AG04450 (cell line): ENCODE measurements at regions not wholly inside any gene's neighbourhood (a gene's known extent, or its start where the extent isn't known, plus 50 kb on each side); places are given as distances from the start of the nearest gene placed in this dataset.

ENCODE experiments used
- CTCF ChIA-PET: fragments of 300-600, 350-600 bp; formaldehyde crosslinking; extraction: SDS; loops from one replicate; lab custom pipeline; 2022; ENCODE audit warnings: antibody characterized with exemption, inconsistent platforms; lab: Charles Lee
- POLR2A ChIA-PET: fragments of 350-600 bp; formaldehyde crosslinking; extraction: SDS; loops from one replicate; lab custom pipeline; 2021; ENCODE audit warnings: antibody characterized with exemption, inconsistent platforms; lab: Yijun Ruan, JAX
- DNase-seq: peaks from one replicate; pipeline ENCODE4 v3.0.0-alpha.2; 2011; ENCODE audit warnings: low read depth, low spot score
- H3K27ac ChIP-seq: one replicate; pipeline ENCODE4 v1.5.1; 2012; ENCODE audit warnings: low read depth, low read length, control low read depth
- H3K27me3 ChIP-seq: one replicate; pipeline ENCODE4 v1.6.0; 2012; ENCODE audit warnings: low read length; ENCODE audit not compliant: control insufficient read depth, insufficient read depth
- H3K4me3 ChIP-seq: 2 replicates; pipeline ENCODE4 v1.5.1; 2011; ENCODE audit warnings: mild to moderate bottlenecking, low read depth, low read length, control low read depth
- H3K9me3 ChIP-seq: 2 replicates; pipeline ENCODE4 v1.5.1; 2012; ENCODE audit warnings: low read length; ENCODE audit not compliant: control insufficient read depth, insufficient read depth
- TF ChIP-seq, protein P1 (sequence below): IDR thresholded peaks from 2 replicates; pipeline ENCODE4 v1.5.1; 2011; ENCODE audit warnings: low read depth, low read length, control low read depth, inconsistent platforms

DNA sequence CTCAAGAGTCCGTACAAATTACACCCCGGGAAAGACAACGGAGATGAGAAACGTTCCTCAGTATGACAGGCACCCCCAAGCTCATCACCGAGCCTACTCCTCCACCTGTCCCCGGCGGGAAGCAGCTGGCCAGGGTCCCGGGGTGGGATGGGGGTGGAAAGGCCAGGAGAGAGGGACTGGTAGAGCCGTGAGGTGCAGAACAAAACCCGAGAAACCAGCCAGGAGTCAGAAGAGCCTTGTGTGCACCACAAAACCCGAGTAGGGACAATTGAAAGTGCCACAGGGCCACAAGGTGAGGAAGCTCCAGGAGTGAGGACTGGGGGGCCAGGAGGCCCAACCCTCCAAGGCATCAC, 75.5 kb upstream of the SALL3 start:
- Histone ChIP-seq H3K4me3 (no peak overlapping the region), H3K27ac (no peak overlapping the region), H3K9me3 (peaks cover 72% of the 10 kb centered on the region), H3K27me3 (no peaks in the 10 kb centered on the region)
- DNase-seq = no peak
- CTCF ChIA-PET = no interaction called here
- POLR2A ChIA-PET = no interaction called here
- TF ChIP-seq, protein P1, sequence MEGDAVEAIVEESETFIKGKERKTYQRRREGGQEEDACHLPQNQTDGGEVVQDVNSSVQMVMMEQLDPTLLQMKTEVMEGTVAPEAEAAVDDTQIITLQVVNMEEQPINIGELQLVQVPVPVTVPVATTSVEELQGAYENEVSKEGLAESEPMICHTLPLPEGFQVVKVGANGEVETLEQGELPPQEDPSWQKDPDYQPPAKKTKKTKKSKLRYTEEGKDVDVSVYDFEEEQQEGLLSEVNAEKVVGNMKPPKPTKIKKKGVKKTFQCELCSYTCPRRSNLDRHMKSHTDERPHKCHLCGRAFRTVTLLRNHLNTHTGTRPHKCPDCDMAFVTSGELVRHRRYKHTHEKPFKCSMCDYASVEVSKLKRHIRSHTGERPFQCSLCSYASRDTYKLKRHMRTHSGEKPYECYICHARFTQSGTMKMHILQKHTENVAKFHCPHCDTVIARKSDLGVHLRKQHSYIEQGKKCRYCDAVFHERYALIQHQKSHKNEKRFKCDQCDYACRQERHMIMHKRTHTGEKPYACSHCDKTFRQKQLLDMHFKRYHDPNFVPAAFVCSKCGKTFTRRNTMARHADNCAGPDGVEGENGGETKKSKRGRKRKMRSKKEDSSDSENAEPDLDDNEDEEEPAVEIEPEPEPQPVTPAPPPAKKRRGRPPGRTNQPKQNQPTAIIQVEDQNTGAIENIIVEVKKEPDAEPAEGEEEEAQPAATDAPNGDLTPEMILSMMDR = no peak

DNA sequence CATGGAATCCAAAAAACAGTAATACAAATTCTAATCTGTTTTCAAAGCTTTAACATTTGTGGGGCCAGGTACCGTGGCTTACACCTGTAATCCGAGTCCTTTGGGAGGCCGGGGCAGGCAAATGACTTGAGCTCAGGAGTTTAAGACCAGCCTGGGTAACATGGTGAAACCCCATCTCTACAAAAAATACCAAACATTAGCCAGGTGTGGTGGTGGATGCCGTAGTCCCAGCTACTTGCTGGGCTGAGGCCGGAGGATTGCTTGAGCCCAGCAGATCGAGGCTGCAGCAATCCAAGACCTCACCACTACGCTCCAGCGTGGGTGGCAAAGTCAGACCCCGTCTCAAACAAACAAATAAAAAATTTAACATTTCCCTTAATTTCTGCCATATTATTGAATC, 74.3 kb upstream of the SALL3 start:
- H3K9me3 ChIP-seq = peaks cover 63% of the 10 kb centered on the region
- H3K27me3 ChIP-seq = no peaks in the 10 kb centered on the region
- CTCF ChIA-PET = no interaction called here
- H3K27ac ChIP-seq = no peak overlapping the region
- H3K4me3 ChIP-seq = no peak overlapping the region
- POLR2A ChIA-PET = no interaction called here
- DNase-seq = no peak
- TF ChIP-seq, protein P1 = no peak

DNA sequence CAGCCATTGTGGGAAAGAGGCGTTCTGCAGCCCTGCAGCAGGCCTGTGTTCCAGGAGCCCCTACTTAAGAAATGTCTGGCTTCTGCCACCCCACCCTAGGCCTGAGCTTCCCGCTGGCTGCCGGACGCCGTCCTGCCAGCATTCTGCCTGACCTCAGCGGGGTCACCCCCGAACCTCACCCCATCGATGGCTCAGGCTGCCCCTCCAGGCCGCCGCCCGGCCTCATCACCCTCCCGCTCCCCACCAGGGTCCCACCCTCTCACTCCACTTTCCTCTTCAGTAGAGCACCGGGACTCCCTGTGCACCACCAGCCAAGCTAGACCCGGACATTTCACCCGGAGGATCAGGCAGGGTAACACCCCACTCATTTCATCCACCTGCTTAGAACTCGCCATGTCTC, 73.6 kb upstream of the SALL3 start:
- TF ChIP-seq, protein P1 = no peak
- H3K27me3 ChIP-seq = no peaks in the 10 kb centered on the region
- no peak overlapping the region for H3K4me3 ChIP-seq
- peaks cover 63% of the 10 kb centered on the region for H3K9me3 ChIP-seq
- POLR2A ChIA-PET = no interaction called here
- H3K27ac ChIP-seq = no peak overlapping the region
- no peak for DNase-seq
- CTCF ChIA-PET = no interaction called here

DNA sequence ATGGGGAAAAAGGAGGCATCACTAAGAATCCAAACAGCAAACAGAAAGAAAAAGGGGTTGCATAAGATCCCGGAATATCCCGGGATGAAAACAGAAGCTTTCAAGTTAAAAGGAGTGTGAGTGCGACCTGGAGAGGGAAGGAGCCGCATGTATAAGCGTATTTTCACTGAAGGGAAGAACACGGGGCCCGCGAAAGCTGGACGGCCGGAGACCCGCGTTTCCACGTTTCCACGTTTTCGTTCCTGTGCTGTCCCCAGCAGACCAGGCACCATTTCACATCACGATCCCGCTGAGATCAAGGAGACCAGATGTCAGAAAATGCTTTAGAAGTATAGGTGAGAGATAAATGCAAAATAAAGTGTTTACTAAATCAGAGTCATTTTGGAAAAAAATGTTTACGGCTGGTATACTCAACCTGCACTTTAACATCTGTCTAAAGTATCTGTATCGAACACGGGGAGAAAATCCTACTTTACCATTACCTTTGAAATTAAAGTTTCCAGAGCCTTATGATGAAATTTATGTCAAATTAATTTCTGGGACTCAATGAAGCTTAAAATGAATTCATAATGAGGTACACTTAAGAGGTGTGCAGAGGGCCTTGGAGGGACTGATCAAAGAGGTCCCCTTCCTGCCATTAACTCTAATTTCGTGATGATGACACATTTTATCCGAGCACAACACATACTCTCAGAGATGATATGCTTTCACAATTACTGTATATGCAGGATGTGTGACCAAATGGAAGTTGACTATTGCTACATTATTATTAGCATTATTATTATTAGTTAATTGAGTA, 71.0 kb upstream of the SALL3 start:
- Histone ChIP-seq H3K9me3 (peaks cover 63% of the 10 kb centered on the region), H3K27ac (no peak overlapping the region), H3K4me3 (no peak overlapping the region), H3K27me3 (no peaks in the 10 kb centered on the region)
- CTCF ChIA-PET = no interaction called here
- TF ChIP-seq, protein P1 = no peak
- POLR2A ChIA-PET = no interaction called here
- no peak for DNase-seq

DNA sequence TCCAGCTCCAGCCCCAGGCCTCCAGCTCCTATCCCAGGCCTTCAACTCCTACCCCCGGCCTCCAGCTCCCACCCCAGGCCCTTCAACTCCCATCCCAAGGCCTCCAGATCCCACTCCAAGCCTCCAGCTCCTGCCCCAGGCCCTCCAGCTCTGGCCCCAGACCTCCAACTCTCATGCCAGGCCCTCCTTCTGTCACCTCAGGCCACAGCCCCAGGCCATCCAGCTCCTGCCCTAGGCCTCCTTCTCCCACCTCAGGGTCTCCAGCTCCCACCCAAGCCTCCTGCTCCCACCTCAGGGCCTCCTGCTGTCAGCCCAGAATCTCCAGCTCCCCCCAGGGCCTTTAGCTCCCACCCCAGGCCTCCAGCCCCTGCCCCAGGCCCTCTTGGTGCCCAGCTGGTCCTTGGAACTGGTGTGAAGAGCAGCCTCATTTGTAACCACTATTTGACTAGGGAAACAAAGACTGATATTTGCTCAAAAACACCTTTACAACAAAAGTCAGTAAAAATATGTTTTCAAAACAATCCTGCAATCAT, 67.8 kb upstream of the SALL3 start:
- TF ChIP-seq, protein P1 = no peak
- Histone ChIP-seq H3K4me3 (no peak overlapping the region), H3K27me3 (no peaks in the 10 kb centered on the region), H3K9me3 (peaks cover 69% of the 10 kb centered on the region), H3K27ac (no peak overlapping the region)
- CTCF ChIA-PET = no interaction called here
- POLR2A ChIA-PET = no interaction called here
- DNase-seq = no peak
